NCI-H2029 treated with DMSO at 0.1 percent for 48 hours (cell line): ENCODE measurements at regions not wholly inside any gene's neighbourhood (a gene's known extent, or its start where the extent isn't known, plus 50 kb on each side); places are given as distances from the start of the nearest gene placed in this dataset.
"Not testable (repeated sequence)": the region's sequence is repeated elsewhere in the genome, so short reads cannot be mapped to it uniquely, and the experiment has no call there.

Source experiments
- DNase-seq: peaks from one replicate; lab custom pipeline; 2025; lab: John Stamatoyannopoulos, UW

GRCh38 chr6:103570431-103570830 lies 1289.3 kb downstream of the HACE1 start:
- no peak for DNase-seq

GRCh38 chr6:103554911-103555310 lies 1304.8 kb downstream of the HACE1 start:
- no peak for DNase-seq

GRCh38 chr6:103538381-103538780 lies 1321.3 kb downstream of the HACE1 start:
- no peak for DNase-seq

GRCh38 chr6:103534814-103535213 lies 1324.9 kb downstream of the HACE1 start:
- no peak for DNase-seq

- DNase-seq, result no peak
These were observed 1325.6 kb downstream of the HACE1 start for GRCh38 chr6:103534095-103534494.

- no peak for DNase-seq
These were observed 1337.7 kb downstream of the HACE1 start for GRCh38 chr6:103522045-103522444.

GRCh38 chr6:103516336-103516735 lies 1343.4 kb downstream of the HACE1 start:
- DNase-seq, result no peak

- no peak for DNase-seq
These were observed 1352.7 kb downstream of the HACE1 start for GRCh38 chr6:103507052-103507451.

- DNase-seq, result no peak
These were observed 1354.6 kb downstream of the HACE1 start for GRCh38 chr6:103505155-103505518.

- DNase-seq, result no peak
These were observed 1355.1 kb downstream of the HACE1 start for GRCh38 chr6:103504501-103505154.

- DNase-seq, result not testable (repeated sequence)
These were observed 1363.1 kb downstream of the HACE1 start for GRCh38 chr6:103496588-103496987.

- no peak for DNase-seq
These were observed 1403.1 kb downstream of the HACE1 start for GRCh38 chr6:103456652-103457051.

- no peak for DNase-seq
These were observed 1404.4 kb downstream of the HACE1 start for GRCh38 chr6:103455275-103455674.

GRCh38 chr6:103409475-103409874 lies 1450.2 kb downstream of the HACE1 start:
- no peak for DNase-seq

- no peak for DNase-seq
These were observed 1454.4 kb downstream of the HACE1 start for GRCh38 chr6:103405321-103405720.

- DNase-seq, result no peak
These were observed 1454.9 kb downstream of the HACE1 start for GRCh38 chr6:103404799-103405198.

GRCh38 chr6:103396768-103397167 lies 1463.0 kb downstream of the HACE1 start:
- DNase-seq, result no peak

GRCh38 chr6:103379272-103379671 lies 1480.4 kb downstream of the HACE1 start:
- no peak for DNase-seq

GRCh38 chr6:103367212-103367611 lies 1492.5 kb downstream of the HACE1 start:
- DNase-seq, result no peak

GRCh38 chr6:103356531-103356930 lies 1503.2 kb downstream of the HACE1 start:
- no peak for DNase-seq

- DNase-seq, result no peak
These were observed 1515.1 kb downstream of the HACE1 start for GRCh38 chr6:103344554-103345163.

GRCh38 chr6:103335412-103335811 lies 1524.3 kb downstream of the HACE1 start:
- no peak for DNase-seq

GRCh38 chr6:103326760-103327757 lies 1532.7 kb downstream of the HACE1 start:
- DNase-seq, result no peak
